Erythroblast (primary cell): ENCODE measurements at regions not wholly inside any gene's neighbourhood (a gene's known extent, or its start where the extent isn't known, plus 50 kb on each side); places are given as distances from the start of the nearest gene placed in this dataset.

Experiments used
- GATA1 ChIP-seq: IDR thresholded peaks from 2 replicates; pipeline ENCODE4 v1.6.1; 2011; ENCODE audit warnings: low read depth, mild to moderate bottlenecking, control low read depth, low read length, moderate library complexity
- POLR2A ChIP-seq: IDR thresholded peaks from 2 replicates; pipeline ENCODE4 v1.6.1; 2011; ENCODE audit warnings: mild to moderate bottlenecking, low read length

DNA sequence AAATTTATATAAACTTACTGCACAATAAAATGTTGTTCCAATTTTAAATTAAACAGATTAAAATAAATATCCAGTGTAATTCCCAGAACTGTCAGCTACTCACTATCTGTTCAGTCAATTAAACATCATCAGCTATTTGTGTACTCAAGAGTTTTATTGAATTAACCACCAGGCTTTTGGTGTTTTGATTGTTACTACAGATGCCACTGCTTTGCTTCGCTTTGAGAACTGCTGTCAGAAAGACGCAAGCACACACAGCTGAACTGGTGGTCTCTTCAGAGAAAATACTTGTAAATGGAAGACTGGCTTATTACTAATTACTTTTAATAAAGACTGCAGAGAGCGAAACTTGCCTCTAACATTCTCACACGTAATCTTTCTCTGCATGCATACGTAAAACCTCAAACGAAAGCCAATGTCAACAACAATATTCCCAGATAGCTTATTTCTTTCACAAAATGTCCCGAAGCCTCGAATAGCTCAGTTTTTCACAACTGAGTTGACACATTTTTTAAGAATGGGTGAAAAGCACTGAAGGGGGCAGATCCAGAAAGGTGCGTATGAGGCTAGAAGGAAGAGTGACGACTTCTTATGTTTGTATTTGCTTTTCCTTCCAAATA lies 259.6 kb upstream of the RPS23 start:
- TF ChIP-seq POLR2A = no peak
- TF ChIP-seq GATA1 = no peak
